T47D (cell line): ENCODE measurements at regions not wholly inside any gene's neighbourhood (a gene's known extent, or its start where the extent isn't known, plus 50 kb on each side); places are given as distances from the start of the nearest gene placed in this dataset.
"Not testable (repeated sequence)": the region's sequence is repeated elsewhere in the genome, so short reads cannot be mapped to it uniquely, and the experiment has no call there.

Source experiments
- DNase-seq, 2 experiments: peaks; one replicate each; pipeline versions ENCODE4 v3.0.0 to v3.0.0-alpha.2; 2011 to 2012; ENCODE audit warnings: low read depth in 1 of 2, low spot score in 1 of 2
- JUND ChIP-seq: IDR thresholded peaks from 2 replicates; pipeline ENCODE4 v1.6.1; 2012; ENCODE audit warnings: low read depth
- in situ Hi-C: cut with HindIII; loops from 2 replicates; pipeline ENCODE4 v1.10.0; 2016; ENCODE audit warnings: low sequenced_read_pairs, low pct_unique_long_range_greater_than_20kb

DNA sequence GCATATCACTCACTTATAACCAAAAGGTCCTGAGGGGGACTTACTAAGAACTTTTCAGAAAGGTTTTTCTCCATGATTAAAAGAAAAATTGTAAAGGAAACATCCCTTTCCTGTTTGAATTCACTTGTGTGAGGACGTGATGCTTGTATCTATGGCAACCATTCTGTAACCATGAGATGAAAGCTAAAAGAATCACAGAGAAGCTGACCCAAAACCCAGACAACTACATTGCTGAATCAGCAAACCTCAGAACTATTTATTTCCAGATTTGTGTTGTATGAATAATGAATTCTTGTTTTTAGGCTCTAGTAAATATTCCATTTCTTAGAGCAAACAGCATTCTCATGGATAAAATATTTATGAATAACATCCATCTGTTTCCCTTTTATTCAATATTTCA lies 91.2 kb downstream of the RCHY1 start:
- DNase-seq, result no peak
- in situ Hi-C loops, result no loop called here
- no peak for TF ChIP-seq JUND

GRCh38 chr4:75412746-75413145 lies 101.5 kb downstream of the RCHY1 start:
- DNase-seq, result no peak
- in situ Hi-C loops, result no loop called here
- no peak for TF ChIP-seq JUND

DNA sequence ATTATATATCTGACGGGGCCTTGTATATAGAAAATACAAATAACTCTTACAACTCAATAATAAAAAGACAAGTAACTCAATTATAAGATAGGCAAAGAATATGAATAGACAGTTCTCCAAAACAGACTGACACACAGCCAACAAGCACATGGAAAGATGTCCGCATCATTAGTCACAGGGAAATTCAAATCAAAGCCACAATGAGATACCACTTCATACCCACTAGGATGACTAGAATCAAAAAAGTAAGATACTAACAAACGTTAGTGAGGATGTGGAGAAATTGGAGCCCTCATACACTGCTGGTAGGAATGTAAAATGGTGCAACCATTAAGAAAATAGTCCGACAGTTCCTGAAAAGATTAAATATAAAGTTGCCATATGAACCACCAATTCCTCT lies 115.7 kb downstream of the RCHY1 start:
- in situ Hi-C loops, result no loop called here
- TF ChIP-seq JUND, result no peak
- no peak for DNase-seq

GRCh38 chr4:75391489-75392166 lies 122.6 kb downstream of the RCHY1 start:
- in situ Hi-C loops, result no loop called here
- no peak for DNase-seq
- no peak for TF ChIP-seq JUND

DNA sequence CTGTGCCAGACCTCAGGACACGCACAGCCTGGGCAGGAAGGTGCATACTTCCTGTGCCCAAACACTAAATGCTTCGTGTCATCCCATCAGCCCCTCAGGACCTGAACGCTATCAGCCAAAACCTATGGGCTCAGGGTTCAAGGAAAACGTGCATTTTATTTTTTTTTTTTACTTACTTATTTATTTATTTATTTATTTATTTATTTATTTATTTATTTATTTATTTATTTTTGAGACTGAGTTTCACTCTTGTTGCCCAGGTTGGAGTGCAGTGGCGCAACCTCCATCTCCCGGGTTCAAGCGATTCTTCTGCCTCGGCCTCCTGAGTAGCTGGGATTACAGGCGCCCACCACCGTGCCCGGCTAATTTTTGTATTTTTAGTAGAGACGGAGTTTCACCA lies 127.8 kb downstream of the RCHY1 start:
- in situ Hi-C loops, DNase-seq: not testable (repeated sequence)

DNA sequence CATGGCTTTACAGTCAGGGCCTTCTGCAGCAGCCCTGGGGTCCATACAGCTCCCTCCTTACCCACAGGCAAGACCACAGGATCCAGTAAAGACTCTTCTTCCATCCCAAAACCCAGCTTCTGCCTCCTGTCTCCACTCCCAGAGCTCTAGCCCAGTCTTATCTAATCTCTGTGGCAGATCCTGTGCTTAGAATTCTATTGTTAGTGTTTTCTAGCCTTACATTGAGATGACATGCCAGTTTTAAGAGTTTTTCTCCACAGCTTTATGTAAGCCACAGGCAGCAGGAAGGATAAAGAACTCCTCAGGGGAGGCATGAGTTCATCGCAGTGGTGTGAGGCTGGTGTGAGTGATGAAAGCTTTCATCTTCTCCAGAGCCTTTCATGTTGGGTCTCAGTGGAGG lies 129.1 kb downstream of the RCHY1 start:
- in situ Hi-C loops, result no loop called here
- DNase-seq, result no peak

GRCh38 chr4:75376543-75376942 lies 137.7 kb downstream of the RCHY1 start:
- no peak for TF ChIP-seq JUND
- in situ Hi-C loops, result no loop called here
- no peak for DNase-seq

More for the DNA sequence above, 129.1 kb downstream of the RCHY1 start:
- TF ChIP-seq JUND, result no peak

GRCh38 chr4:75371915-75372314 lies 142.3 kb downstream of the RCHY1 start:
- no peak for TF ChIP-seq JUND
- in situ Hi-C loops, result no loop called here
- DNase-seq, result no peak

DNA sequence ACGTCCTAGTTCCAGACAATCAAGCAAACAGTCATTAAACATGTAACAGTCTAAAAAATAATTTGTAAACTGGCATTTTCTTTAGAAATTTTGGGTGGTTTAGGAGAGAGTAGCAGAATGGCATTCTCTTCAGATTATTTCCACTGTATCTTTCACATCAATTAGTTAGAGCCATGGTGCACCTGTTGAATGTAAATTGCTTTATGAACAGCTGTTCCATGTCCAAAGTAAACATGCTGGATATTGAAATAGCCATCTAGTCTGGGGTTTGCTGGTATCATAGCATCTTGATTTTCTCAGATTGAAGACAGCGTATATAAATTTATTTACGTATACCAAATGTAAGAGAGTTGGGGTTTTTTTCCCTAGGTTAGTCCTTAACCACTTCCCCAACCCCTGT lies 143.6 kb downstream of the RCHY1 start:
- DNase-seq, result no peak
- in situ Hi-C loops, result no loop called here
- no peak for TF ChIP-seq JUND

DNA sequence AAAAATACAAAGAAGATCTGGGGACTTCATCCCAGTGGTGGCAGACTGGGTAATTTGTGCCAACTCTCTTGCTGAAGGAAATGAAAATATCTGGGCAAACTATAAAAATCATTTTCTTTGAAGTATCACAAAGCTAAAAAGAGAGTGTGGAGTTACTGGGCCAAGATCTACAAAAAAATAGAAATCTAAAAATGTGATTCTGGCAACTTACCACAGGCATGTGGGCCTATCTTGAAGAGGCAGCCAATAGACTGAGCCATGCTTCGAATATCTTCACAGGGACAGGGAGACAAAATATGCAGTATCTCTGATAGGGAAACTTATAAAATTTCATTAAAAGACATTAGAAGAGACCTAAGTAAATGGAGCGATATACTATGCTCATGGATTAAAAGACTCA lies 168.8 kb downstream of the RCHY1 start:
- DNase-seq, result no peak
- TF ChIP-seq JUND, result no peak
- in situ Hi-C loops, result no loop called here

GRCh38 chr4:75344915-75345314 lies 169.3 kb downstream of the RCHY1 start:
- in situ Hi-C loops, result no loop called here
- TF ChIP-seq JUND, result no peak
- DNase-seq, result no peak

GRCh38 chr4:75343333-75343732 lies 170.9 kb downstream of the RCHY1 start:
- no peak for TF ChIP-seq JUND
- DNase-seq, result no peak
- in situ Hi-C loops, result no loop called here

DNA sequence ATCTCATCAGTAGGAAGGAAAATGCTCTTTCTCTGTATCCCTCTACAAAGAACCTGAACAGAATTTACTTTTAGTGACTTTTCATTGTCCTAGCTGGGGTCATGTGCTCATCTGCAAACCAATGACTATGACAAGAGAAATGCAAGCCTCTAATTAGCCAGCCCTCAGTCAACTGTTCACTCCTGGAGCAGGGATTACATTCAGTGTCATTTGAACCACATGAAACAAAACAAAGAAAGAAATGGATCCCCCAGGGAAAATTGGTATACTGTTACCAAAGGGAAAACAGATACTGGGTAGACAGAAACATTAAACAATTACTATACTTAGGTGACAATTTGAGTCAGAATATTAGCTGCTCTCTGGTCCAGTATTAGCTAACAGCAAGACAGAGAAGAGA lies 173.6 kb downstream of the RCHY1 start:
- no peak for TF ChIP-seq JUND
- DNase-seq, result no peak
- in situ Hi-C loops, result no loop called here

DNA sequence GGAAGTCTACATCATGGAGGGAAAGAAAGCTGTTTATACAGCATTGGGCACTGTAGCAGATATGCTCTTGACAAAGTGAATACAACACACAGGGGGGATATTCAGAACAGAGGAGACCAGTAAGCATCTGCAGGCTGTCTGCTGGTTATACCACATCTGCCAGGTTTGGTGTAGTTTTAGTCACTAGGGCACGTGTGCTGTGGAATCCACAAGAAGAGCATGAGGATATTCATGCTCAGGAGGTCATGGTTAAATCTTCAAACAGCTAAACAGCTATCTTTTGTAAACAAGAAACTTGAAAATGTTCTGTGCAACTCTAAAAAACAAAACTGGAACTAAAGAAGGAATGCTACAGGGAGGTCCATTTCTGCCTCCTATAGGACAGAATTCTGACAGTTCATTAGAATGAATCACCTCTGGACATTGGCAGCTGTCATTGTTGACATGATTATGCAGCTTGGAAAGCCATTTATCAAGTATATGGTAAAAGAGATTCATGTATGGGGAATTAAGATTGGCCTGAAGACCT lies 175.8 kb downstream of the RCHY1 start:
- TF ChIP-seq JUND, result no peak
- DNase-seq, result no peak
- in situ Hi-C loops, result no loop called here
